ENCODE measurements at regions not wholly inside any gene's neighbourhood (a gene's known extent, or its start where the extent isn't known, plus 50 kb on each side); places are given as distances from the start of the nearest gene placed in this dataset.

GRCh38 chr18:44229693-44230108, 451.0 kb upstream of the SETBP1 start:
- Histone ChIP-seq H2AFZ (ENCODE audit: low read length, unreplicated experiment) (no peak overlapping the region), H3K27me3 (ENCODE audit: insufficient read depth, low read length) (no peaks in the 10 kb centered on the region), H3K27ac (ENCODE audit: low read depth, low read length) (no peak overlapping the region), H3K4me1 (ENCODE audit: control insufficient read depth, insufficient read depth, low read length, unreplicated experiment) (no peaks in the 10 kb centered on the region), H3K79me2 (ENCODE audit: control insufficient read depth, insufficient read depth, low read length, unreplicated experiment) (no peaks in the 10 kb centered on the region), H3K4me3 (ENCODE audit: low read depth, low read length) (no peak overlapping the region), H3K36me3 (ENCODE audit: insufficient read depth, low read length) (no peaks in the 10 kb centered on the region)

GRCh38 chr18:44231936-44232335, 448.8 kb upstream of the SETBP1 start:
- no peak overlapping the region for H3K4me3 ChIP-seq (ENCODE audit: low read depth, low read length)
- no peaks in the 10 kb centered on the region for H3K36me3 ChIP-seq (ENCODE audit: insufficient read depth, low read length)
- H2AFZ ChIP-seq (ENCODE audit: low read length, unreplicated experiment), result no peak overlapping the region
- no peak overlapping the region for H3K27ac ChIP-seq (ENCODE audit: low read depth, low read length)
- no peaks in the 10 kb centered on the region for H3K79me2 ChIP-seq (ENCODE audit: control insufficient read depth, insufficient read depth, low read length, unreplicated experiment)
- H3K27me3 ChIP-seq (ENCODE audit: insufficient read depth, low read length), result no peaks in the 10 kb centered on the region
- H3K4me1 ChIP-seq (ENCODE audit: control insufficient read depth, insufficient read depth, low read length, unreplicated experiment), result no peaks in the 10 kb centered on the region

DNA sequence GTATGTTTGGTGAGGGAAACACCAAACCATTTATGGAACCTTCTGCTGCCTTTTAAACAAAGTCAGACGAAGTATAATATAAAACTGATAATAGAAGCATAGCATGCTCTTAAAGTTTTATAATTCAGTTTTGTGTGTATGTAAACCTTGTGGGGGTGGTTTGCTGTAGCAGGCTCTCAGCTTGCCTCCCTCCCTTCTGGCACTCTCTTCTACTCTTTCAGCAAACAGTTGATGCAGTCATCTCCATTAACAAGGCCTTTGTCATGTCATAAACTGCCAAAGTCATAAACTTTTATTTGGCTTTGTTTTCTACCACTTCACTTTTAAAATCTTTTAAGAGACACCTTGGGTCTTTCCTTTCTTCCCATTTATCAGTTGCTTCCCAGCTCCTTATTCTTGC, 448.2 kb upstream of the SETBP1 start:
- H2AFZ ChIP-seq (ENCODE audit: low read length, unreplicated experiment), result no peak overlapping the region

GRCh38 chr18:44238454-44238853, 442.2 kb upstream of the SETBP1 start:
- H3K4me3 ChIP-seq (ENCODE audit: low read depth, low read length), result no peak overlapping the region
- H3K4me1 ChIP-seq (ENCODE audit: control insufficient read depth, insufficient read depth, low read length, unreplicated experiment), result peaks cover 9% of the 10 kb centered on the region
- H3K36me3 ChIP-seq (ENCODE audit: insufficient read depth, low read length), result no peaks in the 10 kb centered on the region
- peaks cover 8% of the 10 kb centered on the region; the same call in 1 of the 2 replicates for H3K27me3 ChIP-seq (ENCODE audit: insufficient read depth, low read length)
- H3K79me2 ChIP-seq (ENCODE audit: control insufficient read depth, insufficient read depth, low read length, unreplicated experiment), result no peaks in the 10 kb centered on the region
- no peak overlapping the region for H3K27ac ChIP-seq (ENCODE audit: low read depth, low read length)
- H2AFZ ChIP-seq (ENCODE audit: low read length, unreplicated experiment), result no peak overlapping the region

More for the DNA sequence above, 448.2 kb upstream of the SETBP1 start:
- no peaks in the 10 kb centered on the region for H3K4me1 ChIP-seq (ENCODE audit: control insufficient read depth, insufficient read depth, low read length, unreplicated experiment)
- H3K4me3 ChIP-seq (ENCODE audit: low read depth, low read length), result no peak overlapping the region
- H3K79me2 ChIP-seq (ENCODE audit: control insufficient read depth, insufficient read depth, low read length, unreplicated experiment), result no peaks in the 10 kb centered on the region
- no peaks in the 10 kb centered on the region for H3K36me3 ChIP-seq (ENCODE audit: insufficient read depth, low read length)
- H3K27me3 ChIP-seq (ENCODE audit: insufficient read depth, low read length), result no peaks in the 10 kb centered on the region
- H3K27ac ChIP-seq (ENCODE audit: low read depth, low read length), result no peak overlapping the region

- Histone ChIP-seq H3K27me3 (ENCODE audit: insufficient read depth, low read length) (peaks cover 11% of the 10 kb centered on the region; the same call in 1 of the 2 replicates), H3K4me3 (ENCODE audit: low read depth, low read length) (no peak overlapping the region), H3K79me2 (ENCODE audit: control insufficient read depth, insufficient read depth, low read length, unreplicated experiment) (no peaks in the 10 kb centered on the region), H3K4me1 (ENCODE audit: control insufficient read depth, insufficient read depth, low read length, unreplicated experiment) (peaks cover 9% of the 10 kb centered on the region), H3K27ac (ENCODE audit: low read depth, low read length) (no peak overlapping the region), H3K36me3 (ENCODE audit: insufficient read depth, low read length) (no peaks in the 10 kb centered on the region), H2AFZ (ENCODE audit: low read length, unreplicated experiment) (no peak overlapping the region)
These were observed 441.8 kb upstream of the SETBP1 start for GRCh38 chr18:44238911-44239310.

DNA sequence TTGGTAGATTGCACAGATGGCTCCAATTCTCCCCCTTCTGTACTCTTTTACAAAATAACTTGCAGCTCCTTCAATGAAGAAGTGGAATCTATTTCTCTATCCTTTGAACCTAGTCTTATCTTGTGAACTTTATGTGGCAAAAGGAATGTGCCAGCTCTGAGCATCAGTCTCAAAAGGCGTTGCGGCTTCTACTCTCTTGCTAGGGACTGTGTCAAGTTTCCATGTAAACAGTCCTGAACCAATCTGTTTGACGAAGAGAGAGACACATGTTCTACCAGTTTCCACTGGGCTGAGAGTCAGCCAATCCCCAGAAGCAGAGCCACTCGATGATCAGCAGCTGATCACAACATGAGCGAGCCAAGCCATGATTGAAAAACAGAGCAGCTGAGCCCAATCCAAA, 439.7 kb upstream of the SETBP1 start:
- H3K27me3 ChIP-seq (ENCODE audit: insufficient read depth, low read length), result peaks cover 11% of the 10 kb centered on the region; the same call in 1 of the 2 replicates
- H2AFZ ChIP-seq (ENCODE audit: low read length, unreplicated experiment), result no peak overlapping the region
- H3K4me3 ChIP-seq (ENCODE audit: low read depth, low read length), result no peak overlapping the region
- H3K27ac ChIP-seq (ENCODE audit: low read depth, low read length), result no peak overlapping the region
- H3K79me2 ChIP-seq (ENCODE audit: control insufficient read depth, insufficient read depth, low read length, unreplicated experiment), result no peaks in the 10 kb centered on the region
- H3K4me1 ChIP-seq (ENCODE audit: control insufficient read depth, insufficient read depth, low read length, unreplicated experiment), result peaks cover 9% of the 10 kb centered on the region
- no peaks in the 10 kb centered on the region for H3K36me3 ChIP-seq (ENCODE audit: insufficient read depth, low read length)

DNA sequence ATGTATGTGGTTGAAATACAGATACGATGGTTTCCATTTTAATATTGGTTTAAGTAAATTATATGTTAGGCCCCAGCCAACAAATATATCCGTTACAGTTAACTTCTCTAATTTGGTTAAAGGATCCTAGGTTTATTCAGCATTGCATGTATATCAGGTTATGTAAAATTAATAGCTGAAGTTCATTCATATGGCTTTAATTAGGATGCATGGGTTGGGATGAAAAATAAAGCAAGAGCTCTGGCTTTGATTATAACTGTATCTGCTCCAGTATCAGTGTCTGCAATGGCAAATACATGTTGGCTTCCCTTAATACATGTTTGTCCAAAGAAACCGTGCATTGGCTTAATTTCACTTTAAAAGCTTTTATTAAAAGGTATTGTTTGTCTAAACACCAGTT, 435.7 kb upstream of the SETBP1 start:
- peaks cover 18% of the 10 kb centered on the region; the same call in 1 of the 2 replicates for H3K27me3 ChIP-seq (ENCODE audit: insufficient read depth, low read length)
- no peaks in the 10 kb centered on the region for H3K36me3 ChIP-seq (ENCODE audit: insufficient read depth, low read length)
- H3K79me2 ChIP-seq (ENCODE audit: control insufficient read depth, insufficient read depth, low read length, unreplicated experiment), result no peaks in the 10 kb centered on the region
- no peak overlapping the region for H3K27ac ChIP-seq (ENCODE audit: low read depth, low read length)
- H2AFZ ChIP-seq (ENCODE audit: low read length, unreplicated experiment), result no peak overlapping the region
- H3K4me1 ChIP-seq (ENCODE audit: control insufficient read depth, insufficient read depth, low read length, unreplicated experiment), result no peaks in the 10 kb centered on the region
- H3K4me3 ChIP-seq (ENCODE audit: low read depth, low read length), result no peak overlapping the region

DNA sequence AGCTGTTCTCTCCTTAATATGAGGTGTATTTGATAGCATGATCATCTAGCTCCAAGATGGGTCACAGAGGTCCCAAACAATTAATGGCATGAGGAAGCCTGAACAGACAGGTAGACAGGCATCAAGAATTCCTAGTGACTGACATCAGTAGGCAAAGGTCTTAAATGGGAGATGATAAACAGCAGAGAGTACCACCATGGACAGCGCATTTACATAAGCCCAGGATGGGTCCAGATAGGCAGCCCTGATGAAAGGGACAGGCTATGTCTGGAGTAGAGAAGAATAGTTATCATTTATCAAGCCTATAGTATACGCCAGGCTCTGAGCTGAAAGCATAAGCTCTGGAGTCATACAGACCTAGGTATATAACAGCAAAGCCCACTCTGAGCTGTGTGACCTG, 434.7 kb upstream of the SETBP1 start:
- H3K4me1 ChIP-seq (ENCODE audit: control insufficient read depth, insufficient read depth, low read length, unreplicated experiment), result no peaks in the 10 kb centered on the region
- no peak overlapping the region for H3K27ac ChIP-seq (ENCODE audit: low read depth, low read length)

GRCh38 chr18:44258086-44258485, 422.6 kb upstream of the SETBP1 start:
- Histone ChIP-seq H2AFZ (ENCODE audit: low read length, unreplicated experiment) (no peak overlapping the region), H3K4me3 (ENCODE audit: low read depth, low read length) (no peak overlapping the region), H3K79me2 (ENCODE audit: control insufficient read depth, insufficient read depth, low read length, unreplicated experiment) (no peaks in the 10 kb centered on the region), H3K27me3 (ENCODE audit: insufficient read depth, low read length) (no peaks in the 10 kb centered on the region), H3K36me3 (ENCODE audit: insufficient read depth, low read length) (no peaks in the 10 kb centered on the region), H3K4me1 (ENCODE audit: control insufficient read depth, insufficient read depth, low read length, unreplicated experiment) (no peaks in the 10 kb centered on the region), H3K27ac (ENCODE audit: low read depth, low read length) (no peak overlapping the region)

More for the DNA sequence above, 434.7 kb upstream of the SETBP1 start:
- H3K27me3 ChIP-seq (ENCODE audit: insufficient read depth, low read length), result peaks cover 18% of the 10 kb centered on the region; the same call in 1 of the 2 replicates
- no peak overlapping the region for H2AFZ ChIP-seq (ENCODE audit: low read length, unreplicated experiment)
- no peaks in the 10 kb centered on the region for H3K79me2 ChIP-seq (ENCODE audit: control insufficient read depth, insufficient read depth, low read length, unreplicated experiment)
- H3K36me3 ChIP-seq (ENCODE audit: insufficient read depth, low read length), result no peaks in the 10 kb centered on the region
- no peak overlapping the region for H3K4me3 ChIP-seq (ENCODE audit: low read depth, low read length)

DNA sequence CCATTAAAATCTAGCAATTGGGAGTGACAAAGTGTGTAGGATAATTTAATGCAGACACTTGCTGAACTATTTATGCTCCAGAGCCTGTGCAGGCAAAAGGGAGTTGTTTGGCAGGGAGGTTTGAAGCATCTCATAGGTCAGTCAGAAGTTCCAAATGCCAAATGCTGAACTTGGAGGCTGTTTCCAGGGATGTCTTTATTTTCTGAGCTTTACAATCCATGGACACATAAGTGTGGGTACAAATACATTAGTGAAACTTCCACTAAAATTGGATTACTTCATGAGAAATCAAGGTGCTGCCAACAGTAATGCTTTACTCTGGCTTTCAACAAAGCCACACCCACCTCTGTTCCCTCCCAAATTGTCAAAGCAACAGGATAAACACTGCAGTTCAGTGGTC, 422.1 kb upstream of the SETBP1 start:
- H3K79me2 ChIP-seq (ENCODE audit: control insufficient read depth, insufficient read depth, low read length, unreplicated experiment), result no peaks in the 10 kb centered on the region
- no peaks in the 10 kb centered on the region for H3K4me1 ChIP-seq (ENCODE audit: control insufficient read depth, insufficient read depth, low read length, unreplicated experiment)
- no peaks in the 10 kb centered on the region for H3K27me3 ChIP-seq (ENCODE audit: insufficient read depth, low read length)
- H3K4me3 ChIP-seq (ENCODE audit: low read depth, low read length), result no peak overlapping the region
- no peaks in the 10 kb centered on the region for H3K36me3 ChIP-seq (ENCODE audit: insufficient read depth, low read length)
- no peak overlapping the region for H3K27ac ChIP-seq (ENCODE audit: low read depth, low read length)
- no peak overlapping the region for H2AFZ ChIP-seq (ENCODE audit: low read length, unreplicated experiment)

GRCh38 chr18:44259610-44260009, 421.1 kb upstream of the SETBP1 start:
- no peak overlapping the region for H2AFZ ChIP-seq (ENCODE audit: low read length, unreplicated experiment)
- H3K27me3 ChIP-seq (ENCODE audit: insufficient read depth, low read length), result no peaks in the 10 kb centered on the region
- no peaks in the 10 kb centered on the region for H3K4me1 ChIP-seq (ENCODE audit: control insufficient read depth, insufficient read depth, low read length, unreplicated experiment)
- no peaks in the 10 kb centered on the region for H3K36me3 ChIP-seq (ENCODE audit: insufficient read depth, low read length)
- H3K79me2 ChIP-seq (ENCODE audit: control insufficient read depth, insufficient read depth, low read length, unreplicated experiment), result no peaks in the 10 kb centered on the region
- no peak overlapping the region for H3K4me3 ChIP-seq (ENCODE audit: low read depth, low read length)
- no peak overlapping the region for H3K27ac ChIP-seq (ENCODE audit: low read depth, low read length)

All from ACC112 (cell line).